Left cardiac atrium (tissue), 4 donors: ENCODE measurements at regions not wholly inside any gene's neighbourhood (a gene's known extent, or its start where the extent isn't known, plus 50 kb on each side); places are given as distances from the start of the nearest gene placed in this dataset.

Experiments used
- ATAC-seq, 2 donors: fragments of 200-7000 bp; cut with Tn5 transposase; one replicate each; pipeline ENCODE4 v1.9.1; 2020; ENCODE audit warnings: mild to moderate bottlenecking in 2 of 2, moderate library complexity in 2 of 2
- DNase-seq: peaks from one replicate; pipeline ENCODE4 v3.0.0-alpha.2; 2020
- intact Hi-C, 2 donors: fragments of 100-400 bp; cut with DNase I; formaldehyde crosslinking; loops; one replicate each; pipeline versions ENCODE4 v1.14.1 to v1.15.1; 2022 to 2023
- donor health status: DM: no; HTN: yes; CAD: no.
- donor health status: DM: no; HTN: yes; CAD: no; lungs with severe emphysema.
- donor health status: DM: yes; HTN: yes; CAD: no.
- donor health status: Dilated cardiomyopathy.

- intact Hi-C loops: no loop called here
- ATAC-seq (no peak), DNase-seq (no peak)
Observed at GRCh38 chr1:57826535-57826934, 402.7 kb upstream of the DAB1 start.

GRCh38 chr1:57824535-57824934 lies 400.7 kb upstream of the DAB1 start:
- DNase-seq: no peak
- intact Hi-C loops: no loop called here
- ATAC-seq: no peak

- intact Hi-C loops: no loop called here
- no peak for ATAC-seq
- DNase-seq: no peak
Observed at GRCh38 chr1:57820356-57821095, 396.7 kb upstream of the DAB1 start.

- no peak for ATAC-seq
- intact Hi-C loops: no loop called here
- DNase-seq: no peak
Observed at GRCh38 chr1:57819893-57820292, 396.0 kb upstream of the DAB1 start.

- intact Hi-C loops: no loop called here
- no peak for ATAC-seq
- no peak for DNase-seq
Observed at GRCh38 chr1:57803586-57803985, 379.7 kb upstream of the DAB1 start.

- ATAC-seq: no peak
- intact Hi-C loops: no loop called here
- DNase-seq: no peak
Observed at GRCh38 chr1:57800376-57800775, 376.5 kb upstream of the DAB1 start.

- intact Hi-C loops: no loop called here
- ATAC-seq (no peak), DNase-seq (no peak)
Observed at GRCh38 chr1:57799490-57800115, 375.7 kb upstream of the DAB1 start.

GRCh38 chr1:57798543-57798942 lies 374.7 kb upstream of the DAB1 start:
- intact Hi-C loops: no loop called here
- ATAC-seq: no peak

GRCh38 chr1:57797084-57797483 lies 373.2 kb upstream of the DAB1 start:
- ATAC-seq (no peak), DNase-seq (no peak)
- intact Hi-C loops: no loop called here

More at GRCh38 chr1:57798543-57798942, 374.7 kb upstream of the DAB1 start:
- DNase-seq: no peak

GRCh38 chr1:57796616-57797015 lies 372.8 kb upstream of the DAB1 start:
- ATAC-seq: no peak
- no peak for DNase-seq
- intact Hi-C loops: no loop called here

GRCh38 chr1:57795886-57796285 lies 372.0 kb upstream of the DAB1 start:
- ATAC-seq: no peak
- intact Hi-C loops: no loop called here
- DNase-seq: no peak

GRCh38 chr1:57794078-57794477 lies 370.2 kb upstream of the DAB1 start:
- ATAC-seq: no peak
- intact Hi-C loops: no loop called here
- no peak for DNase-seq

GRCh38 chr1:57791497-57791896 lies 367.6 kb upstream of the DAB1 start:
- intact Hi-C loops: no loop called here
- ATAC-seq (no peak), DNase-seq (no peak)

- no peak for DNase-seq
- ATAC-seq: no peak
- intact Hi-C loops: no loop called here
Observed at GRCh38 chr1:57789936-57790335, 366.1 kb upstream of the DAB1 start.

GRCh38 chr1:57788313-57788712 lies 364.5 kb upstream of the DAB1 start:
- intact Hi-C loops: no loop called here
- DNase-seq (no peak), ATAC-seq (no peak)

- DNase-seq: no peak
- intact Hi-C loops: no loop called here
- ATAC-seq: no peak
Observed at GRCh38 chr1:57784356-57784755, 360.5 kb upstream of the DAB1 start.

- ATAC-seq (no peak), DNase-seq (no peak)
- intact Hi-C loops: no loop called here
Observed at GRCh38 chr1:57782357-57782756, 358.5 kb upstream of the DAB1 start.

- intact Hi-C loops: no loop called here
Observed at GRCh38 chr1:57772580-57773195, 348.8 kb upstream of the DAB1 start.

GRCh38 chr1:57770772-57771171 lies 346.9 kb upstream of the DAB1 start:
- ATAC-seq (no peak), DNase-seq (no peak)
- intact Hi-C loops: no loop called here

More at GRCh38 chr1:57772580-57773195, 348.8 kb upstream of the DAB1 start:
- ATAC-seq: no peak
- no peak for DNase-seq

GRCh38 chr1:57770236-57770635 lies 346.4 kb upstream of the DAB1 start:
- intact Hi-C loops: no loop called here
- ATAC-seq: no peak
- DNase-seq: no peak

- ATAC-seq: no peak
- intact Hi-C loops: no loop called here
- no peak for DNase-seq
Observed at GRCh38 chr1:57761628-57762027, 337.8 kb upstream of the DAB1 start.
